HG02852 (cell line): ENCODE measurements at regions not wholly inside any gene's neighbourhood (a gene's known extent, or its start where the extent isn't known, plus 50 kb on each side); places are given as distances from the start of the nearest gene placed in this dataset.

ENCODE experiments used
- ATAC-seq: cut with Tn5 transposase; IDR thresholded peaks from one replicate; pipeline ENCODE4 v1.9.1; 2021; ENCODE audit warnings: mild to moderate bottlenecking, moderate library complexity; ENCODE audit not compliant: unreplicated experiment

DNA sequence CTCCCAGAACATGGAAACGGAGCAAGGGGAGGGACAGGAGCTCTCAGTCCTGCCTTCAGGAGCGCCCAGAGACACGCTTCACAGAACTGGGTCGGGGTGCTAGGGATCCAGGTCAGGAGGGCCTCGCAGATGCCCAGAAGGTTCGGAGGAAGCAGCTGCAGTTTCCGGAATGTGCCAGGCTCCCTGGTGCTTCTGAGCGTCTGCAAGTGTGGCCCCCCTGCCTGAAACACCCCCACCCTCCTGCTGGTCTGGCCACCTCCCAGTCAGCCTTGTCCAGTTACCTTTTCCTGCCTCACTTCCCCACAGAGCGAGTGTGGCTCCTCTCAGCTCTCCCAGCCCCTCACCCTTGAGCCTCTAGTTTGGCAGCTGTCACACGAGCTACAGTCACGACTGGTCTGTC, 88.3 kb upstream of the TAF1B start:
- no peak for ATAC-seq

DNA sequence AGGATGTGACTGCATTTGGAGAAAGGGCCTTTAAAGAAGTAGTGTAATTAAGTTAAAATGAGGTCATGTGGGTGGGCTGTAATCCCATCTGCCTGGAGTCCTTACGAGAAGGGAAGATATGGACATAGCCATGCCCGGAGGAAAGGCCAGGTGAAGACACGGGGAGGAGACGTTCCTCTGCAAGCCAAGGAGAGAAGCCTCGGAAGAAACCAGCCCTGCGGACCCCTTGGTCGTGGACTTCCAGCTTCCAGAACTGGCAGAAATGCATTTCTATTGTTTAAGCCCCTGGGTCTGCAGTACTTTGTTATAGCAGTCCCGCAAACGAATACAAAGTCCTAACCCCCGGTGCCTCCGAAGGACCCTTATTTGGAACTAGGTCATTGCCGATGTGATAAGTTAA, 87.6 kb upstream of the TAF1B start:
- no peak for ATAC-seq

DNA sequence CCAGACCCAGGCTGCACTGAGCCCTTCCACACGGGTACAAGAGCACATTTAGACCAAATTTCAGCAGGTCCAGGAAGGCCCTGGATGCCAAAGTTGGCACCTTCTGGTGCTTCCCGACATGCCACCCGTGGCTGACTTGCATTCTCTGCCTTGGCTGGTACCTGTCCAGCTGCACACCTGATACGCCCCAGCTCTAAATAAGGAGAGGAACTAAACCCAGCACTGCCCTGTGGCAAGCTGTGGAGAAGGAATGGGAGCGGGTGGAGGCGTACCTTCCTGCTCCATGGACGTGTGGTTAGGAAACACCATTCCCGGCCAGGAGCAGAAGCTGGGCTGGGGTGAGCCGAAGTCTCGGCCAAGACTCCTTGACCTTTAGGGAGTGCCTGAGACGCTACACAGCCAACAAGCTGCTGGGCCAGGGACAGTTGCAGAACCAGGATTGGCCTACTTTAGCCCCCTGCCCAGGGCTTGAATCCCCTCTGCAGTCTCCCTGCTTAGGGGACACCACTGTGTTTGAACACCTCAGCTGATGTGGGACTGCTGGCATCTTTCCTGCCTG, 86.5 kb upstream of the TAF1B start:
- ATAC-seq: no peak

DNA sequence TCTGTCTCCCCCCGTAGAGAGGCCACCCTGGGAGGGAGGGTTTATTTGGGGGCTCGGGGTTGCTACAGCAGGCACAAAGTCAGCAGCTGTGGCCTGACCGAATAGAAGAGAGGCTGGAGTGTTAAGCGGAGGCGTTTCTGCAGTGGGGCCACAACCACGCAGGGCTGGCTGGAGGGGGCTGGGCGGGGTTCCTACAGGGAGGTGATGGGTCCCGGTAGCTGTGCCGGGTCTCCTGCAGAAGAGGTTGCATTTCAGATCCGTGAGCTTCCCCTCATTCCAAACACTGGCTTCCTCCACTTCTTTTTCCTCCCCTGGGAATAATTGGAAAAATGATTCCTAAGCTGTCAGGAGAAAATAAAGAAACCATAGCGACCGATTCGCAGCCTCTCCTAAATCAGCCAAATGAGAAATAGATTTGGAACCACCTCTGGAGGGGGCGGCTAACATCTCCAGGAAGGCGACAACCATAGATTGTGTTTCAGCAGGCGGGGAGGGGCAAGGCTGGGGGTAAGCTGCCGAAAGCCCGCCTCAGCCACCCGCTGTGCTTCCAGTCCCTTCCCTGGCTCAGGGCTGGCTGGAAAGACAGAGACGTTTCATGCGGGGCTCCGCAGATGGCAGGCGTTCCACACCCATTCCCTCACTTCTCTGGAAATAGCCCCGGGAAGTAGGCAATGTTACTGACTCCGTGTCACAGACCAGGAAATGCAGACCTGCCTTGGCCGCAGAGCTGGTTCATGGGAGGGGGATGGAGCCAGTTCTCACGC, 85.6 kb upstream of the TAF1B start:
- no peak for ATAC-seq

DNA sequence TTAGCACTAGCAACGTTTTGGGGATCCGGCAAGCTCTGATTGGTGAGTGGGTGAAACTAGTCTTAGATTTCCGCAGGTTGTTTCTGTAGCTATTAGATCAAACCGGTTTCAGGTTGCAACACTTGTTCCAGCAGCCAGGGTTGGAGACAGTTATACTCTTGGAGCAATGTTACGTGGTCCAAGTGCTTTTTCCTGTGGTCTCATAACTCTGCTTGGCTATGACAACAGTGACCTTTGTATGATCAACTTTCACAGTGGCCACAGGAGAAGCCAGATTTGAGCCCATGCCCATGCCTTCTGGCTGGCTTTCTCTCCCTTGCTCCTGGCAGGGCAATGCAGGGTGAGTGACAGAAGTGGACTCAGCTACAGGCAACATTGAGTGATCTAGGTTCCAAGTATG, 84.5 kb upstream of the TAF1B start:
- ATAC-seq: no peak

DNA sequence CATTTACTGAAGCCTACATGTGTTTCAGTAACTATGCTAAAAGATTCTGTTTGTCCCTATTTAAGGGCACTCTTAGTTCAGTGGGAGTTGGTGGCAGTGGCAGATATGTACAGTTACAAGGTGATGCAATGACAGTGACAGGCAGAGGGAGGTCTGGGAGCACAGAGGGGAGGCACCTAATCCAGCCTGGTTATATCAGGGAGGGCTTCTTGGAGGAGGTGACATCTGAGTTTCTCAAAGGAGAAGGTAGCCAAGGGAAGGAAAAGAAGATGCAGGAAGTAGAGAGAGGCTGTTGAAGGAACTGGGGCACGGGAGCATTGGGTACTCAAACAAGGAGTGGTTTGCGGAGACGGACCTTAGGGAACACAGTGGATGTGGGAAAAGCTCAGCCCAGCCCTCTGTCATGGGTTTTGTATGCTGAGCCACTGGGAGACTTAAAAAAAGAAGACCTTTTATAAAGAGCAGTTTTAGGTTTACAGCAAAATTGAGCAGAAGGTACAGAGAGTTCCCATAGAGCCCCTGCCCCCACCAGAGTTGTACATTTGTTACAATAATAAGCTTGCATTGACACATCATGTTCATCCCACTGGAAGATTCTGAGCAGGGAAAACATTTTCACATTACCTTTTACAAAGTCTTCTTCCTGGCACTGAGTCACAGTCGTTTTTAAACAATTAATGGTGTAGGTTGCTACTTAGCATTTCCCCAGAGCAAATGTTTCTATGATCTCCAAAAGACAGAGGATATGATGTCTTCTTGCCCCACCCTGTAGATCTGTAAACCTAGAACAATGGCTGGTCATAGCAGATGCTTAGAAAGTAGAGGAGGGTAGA, 83.0 kb upstream of the TAF1B start:
- no peak for ATAC-seq

DNA sequence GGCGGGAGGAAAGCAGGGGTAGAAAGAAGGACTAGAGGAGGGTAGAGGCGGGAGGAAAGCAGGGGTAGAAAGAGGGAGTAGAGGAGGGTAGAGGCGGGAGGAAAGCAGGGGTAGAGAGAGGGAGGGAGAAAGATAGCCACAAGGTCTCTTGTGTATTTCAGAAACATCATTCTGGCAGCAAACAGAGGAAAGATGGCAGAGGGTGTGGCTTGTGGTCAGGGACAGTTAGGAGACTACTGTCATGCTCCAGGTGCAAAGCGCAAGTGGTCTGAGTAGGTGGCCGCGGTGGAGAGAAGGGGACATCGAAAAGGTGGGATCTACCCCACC, 82.4 kb upstream of the TAF1B start:
- no peak for ATAC-seq

DNA sequence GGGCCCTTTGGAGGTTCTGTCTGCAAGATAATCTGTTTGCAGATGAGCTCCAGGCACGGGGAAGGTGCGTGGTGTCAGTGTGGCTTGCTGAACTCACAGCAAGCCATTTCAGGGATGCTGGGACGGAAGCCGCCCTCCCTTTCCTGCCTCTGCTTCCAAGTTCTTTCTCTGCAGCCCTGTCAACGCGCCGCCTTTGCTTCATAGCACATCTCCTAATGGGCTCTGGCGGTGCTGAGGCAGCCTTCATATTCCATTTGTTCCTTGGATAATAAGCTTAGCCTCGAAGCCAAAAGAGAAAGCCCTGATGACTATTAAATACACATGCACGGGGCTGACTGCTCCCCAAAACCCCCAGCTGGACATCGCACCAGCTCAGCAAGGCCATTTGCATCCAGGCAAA, 81.7 kb upstream of the TAF1B start:
- no peak for ATAC-seq

DNA sequence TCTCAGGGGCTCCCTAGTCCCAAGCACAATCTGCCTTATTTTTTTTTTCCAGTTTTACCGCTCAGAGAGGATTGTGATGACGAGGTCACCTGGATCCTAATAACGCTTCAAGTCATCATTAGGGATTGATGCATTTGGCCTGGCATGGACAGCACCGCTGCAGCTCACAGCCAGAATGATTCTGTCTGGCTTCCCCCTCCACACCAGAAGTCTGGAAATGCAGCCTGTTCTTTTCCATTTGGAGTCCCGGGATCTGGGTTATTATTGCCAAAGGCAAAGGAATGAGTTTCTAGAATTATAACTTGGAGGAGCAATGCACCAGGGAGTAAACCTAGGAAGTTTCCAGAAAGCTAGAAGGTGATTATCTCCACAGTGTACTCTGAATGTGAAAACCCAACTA, 81.1 kb upstream of the TAF1B start:
- ATAC-seq: no peak

DNA sequence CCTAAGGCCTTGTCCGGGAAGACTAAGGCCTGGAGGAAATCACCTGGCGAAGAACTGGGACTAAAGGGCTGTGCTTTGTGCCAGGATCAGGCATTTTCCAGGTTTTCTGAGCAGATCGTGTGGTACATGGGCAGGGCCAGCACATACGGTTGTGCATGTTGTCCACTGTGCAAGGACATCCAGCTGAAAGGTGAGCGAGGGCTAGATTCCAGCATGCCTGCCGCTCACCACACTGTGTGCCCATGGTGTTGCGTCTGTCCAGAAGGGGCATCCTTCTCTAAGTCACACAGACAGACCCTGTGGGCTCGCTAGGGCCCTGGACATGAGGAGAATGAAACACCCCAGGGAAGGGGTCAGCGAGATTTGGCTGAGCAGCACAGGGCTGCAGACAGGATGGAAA, 80.3 kb upstream of the TAF1B start:
- ATAC-seq: no peak

DNA sequence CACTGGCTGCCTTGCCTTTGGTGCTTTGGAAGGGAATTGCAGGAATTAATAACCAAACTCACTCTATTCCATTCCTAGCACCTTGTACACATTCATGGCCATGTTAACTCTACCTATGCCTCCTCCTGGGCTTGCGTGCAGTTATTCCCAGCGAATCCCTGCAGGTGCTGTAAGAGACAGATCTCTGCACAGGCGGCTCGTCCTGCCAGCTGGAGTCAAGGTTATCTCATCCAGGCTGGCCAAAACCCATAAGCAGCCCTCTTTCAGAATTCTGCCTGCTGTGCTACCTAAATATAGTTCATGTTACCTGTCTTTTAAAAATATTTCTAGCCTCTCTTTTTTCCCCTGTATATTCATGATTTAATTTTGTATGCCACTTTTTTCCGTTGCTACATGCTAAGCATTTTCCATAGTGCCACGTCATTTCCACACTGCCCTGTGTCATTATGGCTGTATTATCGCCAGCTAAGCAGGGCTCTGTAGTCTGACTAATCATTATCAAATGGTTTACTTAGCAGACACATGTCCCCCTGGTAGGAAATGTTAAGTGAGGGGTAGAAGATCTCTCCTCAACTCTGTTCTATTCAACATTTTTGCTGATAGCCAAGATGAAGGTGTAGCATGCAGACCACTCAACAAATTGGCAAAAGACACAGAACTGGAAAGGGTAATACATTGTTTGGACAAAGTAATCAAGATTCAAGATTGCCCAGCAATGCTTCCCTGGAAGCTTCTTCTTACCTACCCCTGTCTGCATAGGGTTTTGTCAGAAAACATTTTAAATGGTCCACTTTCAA, 79.7 kb upstream of the TAF1B start:
- no peak for ATAC-seq

DNA sequence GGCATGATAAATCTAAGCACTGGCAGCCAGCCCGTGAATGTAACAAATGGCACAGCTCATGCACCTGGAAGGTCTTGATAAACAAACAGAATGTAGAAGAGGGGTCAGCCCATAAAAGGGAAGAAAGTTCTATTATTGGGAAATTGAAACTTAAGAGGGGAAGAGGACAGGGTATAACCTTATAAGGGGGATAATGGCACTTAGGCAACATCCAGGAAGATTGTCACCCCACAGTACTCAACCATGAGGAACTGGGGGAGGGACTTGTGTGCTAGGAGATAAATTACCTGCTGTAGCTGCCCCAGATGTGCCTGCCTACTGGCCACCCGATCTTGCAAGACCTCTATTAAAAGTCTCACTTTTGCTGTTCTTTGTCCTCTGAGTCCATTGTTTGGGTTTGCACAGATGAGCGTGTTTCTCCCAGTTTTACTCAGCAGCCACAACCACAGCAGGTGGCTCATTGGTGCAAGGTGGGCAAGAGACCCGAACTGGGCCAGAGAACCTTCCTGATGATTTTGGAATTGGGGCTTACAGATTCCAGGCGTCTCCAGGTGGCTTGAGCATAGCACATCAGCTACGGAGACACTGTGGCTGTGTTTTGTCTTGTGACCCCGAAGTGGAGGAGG, 79.0 kb upstream of the TAF1B start:
- no peak for ATAC-seq

DNA sequence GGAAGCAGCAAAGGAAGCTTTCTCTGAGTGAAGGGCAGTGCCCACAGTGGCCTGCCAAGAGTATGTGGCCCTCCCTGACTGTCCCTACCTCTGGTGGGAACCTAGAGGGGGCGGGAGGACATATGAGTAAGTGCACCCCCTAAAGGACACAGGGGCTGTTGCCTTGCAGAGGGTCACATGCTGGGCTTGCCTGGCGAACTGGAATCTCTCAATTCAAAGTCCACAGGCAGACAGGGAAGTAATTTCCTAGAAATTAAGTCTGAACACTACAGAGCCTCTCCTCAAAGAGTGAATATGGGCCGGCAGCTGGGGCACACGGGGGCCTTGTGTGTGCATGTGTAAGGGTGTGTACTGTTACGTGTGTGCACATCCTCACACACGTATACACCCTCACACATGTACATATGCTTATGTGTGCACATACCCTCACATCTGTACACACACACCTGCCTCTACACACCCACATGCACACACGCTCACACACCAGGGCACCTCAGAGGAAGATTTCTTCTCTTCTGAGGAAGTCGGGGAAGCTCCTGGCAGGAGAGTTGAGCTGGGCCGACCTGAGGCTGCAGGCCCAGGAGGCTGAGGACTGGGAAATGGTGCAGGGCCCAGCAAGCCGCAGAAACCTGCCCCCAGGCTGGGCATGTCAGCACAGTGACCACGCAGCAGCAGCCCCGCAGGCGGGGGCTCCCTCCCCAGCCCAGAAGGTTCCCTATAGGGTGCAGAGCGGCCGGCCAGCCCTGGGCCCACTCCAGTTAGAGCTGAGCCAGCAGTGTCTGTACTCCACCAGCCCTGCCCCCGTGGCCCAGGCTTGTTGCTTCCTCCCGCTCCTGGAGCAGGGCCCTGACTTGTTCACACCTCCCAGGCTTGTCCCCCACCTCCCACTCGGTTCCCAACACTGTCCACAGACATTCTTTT, 77.4 kb upstream of the TAF1B start:
- no peak for ATAC-seq

DNA sequence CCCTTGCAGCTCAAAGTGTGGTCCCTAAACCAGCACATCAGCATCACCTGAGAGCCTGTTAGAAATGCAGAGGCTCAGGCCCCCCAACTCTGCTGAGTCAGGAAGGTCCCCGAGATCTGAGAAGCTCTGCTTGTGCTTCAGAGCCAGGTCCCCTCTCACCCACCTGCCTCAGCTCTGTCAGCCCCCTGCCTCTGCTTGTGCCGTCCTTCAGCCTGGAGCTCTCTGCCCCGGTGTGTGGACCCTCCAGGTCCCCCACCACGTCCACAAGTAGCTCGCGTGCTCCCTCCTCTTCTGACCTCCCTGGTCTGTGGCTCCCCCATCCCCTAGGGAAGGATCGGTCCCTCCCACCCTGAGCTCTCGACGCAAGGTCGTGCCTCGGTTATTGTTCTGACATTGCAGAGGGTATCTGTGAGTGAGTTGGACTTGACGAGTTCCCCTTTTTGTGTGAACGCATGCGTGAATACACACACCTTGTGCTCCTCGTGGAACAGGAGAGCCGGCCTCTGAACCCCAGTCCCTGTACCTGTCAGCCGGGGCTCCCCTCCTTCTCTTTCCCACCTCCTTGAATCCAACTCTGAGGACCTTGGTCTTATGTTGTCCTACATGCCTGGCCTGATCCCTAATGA, 75.5 kb upstream of the TAF1B start:
- no peak for ATAC-seq

DNA sequence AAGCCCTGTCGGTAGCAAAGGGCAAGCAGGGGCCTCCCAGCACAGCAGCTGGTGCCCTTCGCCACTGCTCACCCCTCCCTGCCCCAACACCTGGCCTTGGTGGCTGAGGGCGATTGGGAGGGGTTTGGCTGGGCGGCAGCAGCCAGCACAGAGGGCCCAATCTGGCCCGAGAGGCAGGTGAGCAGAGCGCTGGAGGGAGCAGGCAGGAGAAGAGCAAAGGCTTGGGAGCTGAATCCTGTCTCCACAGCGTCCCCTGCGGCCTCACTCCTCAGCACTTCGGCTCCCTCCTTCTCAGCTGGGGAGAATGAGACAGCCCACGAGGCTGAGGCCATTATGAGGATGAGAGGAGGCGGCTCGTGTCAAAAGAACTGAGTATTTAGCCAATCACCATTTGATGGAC, 74.9 kb upstream of the TAF1B start:
- ATAC-seq: no peak

DNA sequence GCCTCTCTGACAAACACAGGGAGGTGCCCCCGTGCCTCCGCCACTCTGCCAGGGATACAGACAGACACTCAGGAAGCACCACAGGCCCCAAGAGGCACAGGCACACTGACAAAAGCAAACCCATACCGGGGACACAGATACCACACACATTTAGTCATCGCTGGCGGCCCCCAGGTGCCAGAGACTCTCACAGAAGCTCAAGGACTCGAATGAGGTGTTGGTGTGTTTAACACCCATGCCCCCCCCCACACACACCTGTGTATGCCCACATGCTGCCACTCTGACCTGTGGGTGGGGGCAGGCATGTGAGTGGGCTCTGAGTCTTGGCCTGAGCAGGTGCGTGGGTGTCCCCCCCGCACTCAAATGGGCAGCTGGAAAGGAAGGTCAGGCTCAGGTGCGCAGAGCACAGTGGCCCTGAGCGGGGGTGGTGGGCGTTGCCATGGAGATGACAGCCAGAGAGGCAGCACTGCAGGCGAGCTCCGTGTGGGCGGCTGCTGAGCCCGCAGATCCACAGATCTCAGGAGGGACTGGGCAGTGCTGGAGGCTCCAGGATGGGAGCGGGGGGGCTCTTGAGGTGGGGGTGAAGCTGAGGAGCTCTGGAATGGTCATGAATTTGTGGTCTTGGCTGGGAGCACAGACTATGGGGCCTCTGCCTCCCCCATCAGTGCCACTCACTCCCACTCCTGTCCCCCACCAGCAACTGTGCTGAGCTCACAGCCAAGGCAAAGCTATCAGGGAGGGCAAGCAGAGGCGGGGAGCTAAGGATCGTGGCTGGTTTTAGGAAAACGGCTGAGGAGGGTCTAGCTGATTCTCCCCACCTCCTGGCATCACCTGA, 73.9 kb upstream of the TAF1B start:
- peak; percentile 42 for ATAC-seq

DNA sequence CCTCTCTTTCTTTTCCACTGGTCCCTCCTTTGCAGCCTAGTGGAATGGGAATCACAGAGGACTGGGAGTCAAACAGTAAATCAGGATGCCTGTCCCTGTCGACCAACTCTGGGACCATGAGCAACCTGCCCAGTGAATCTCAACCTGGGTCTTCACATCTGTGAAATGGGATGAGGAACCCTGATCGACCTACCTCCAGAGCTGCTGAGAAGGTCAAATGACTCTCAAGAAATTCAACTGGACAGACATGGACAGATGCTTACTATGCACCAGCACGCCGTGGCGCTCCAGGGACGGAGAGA, 73.3 kb upstream of the TAF1B start:
- no peak for ATAC-seq

DNA sequence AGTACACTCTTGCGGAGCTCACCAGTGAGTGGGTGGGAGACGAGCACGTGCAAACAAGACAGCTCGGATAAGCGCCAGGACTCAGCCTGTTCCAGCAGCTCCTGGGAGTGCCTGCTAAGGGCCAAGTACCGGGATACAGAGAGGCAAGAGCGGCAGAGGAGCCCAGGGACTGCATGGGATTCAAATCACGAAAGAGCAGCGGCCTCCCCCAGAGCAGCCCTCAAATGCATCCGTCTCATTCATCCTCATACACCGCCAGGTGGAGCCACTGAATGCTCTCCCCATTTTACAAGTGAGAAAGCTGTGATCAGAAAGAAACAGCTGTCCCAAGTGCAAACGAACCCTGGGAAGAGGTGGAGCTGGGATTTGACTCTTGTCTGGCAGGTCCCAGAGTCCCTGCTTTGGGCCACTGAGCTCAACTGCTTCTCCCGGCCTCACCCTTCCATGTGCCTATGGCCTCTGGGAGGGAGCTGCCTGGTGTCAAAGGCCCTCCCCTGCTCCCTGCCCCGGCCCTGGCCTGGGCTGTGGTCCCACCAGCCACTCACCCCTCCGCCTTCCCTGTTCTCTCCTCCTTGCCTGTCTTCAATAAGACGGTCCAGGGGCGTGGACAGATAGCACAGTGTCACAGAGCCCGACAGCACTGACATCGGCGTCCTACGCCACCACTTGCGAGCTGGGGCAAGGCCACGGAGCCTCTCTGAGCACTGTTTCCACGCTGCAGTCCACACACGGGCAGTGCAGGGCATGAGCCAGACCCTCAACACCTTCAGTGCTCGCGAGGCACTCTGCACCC, 72.8 kb upstream of the TAF1B start:
- no peak for ATAC-seq
